ENCODE measurements at regions not wholly inside any gene's neighbourhood (a gene's known extent, or its start where the extent isn't known, plus 50 kb on each side); places are given as distances from the start of the nearest gene placed in this dataset.

- no peaks in the 10 kb centered on the region for H3K36me3 ChIP-seq (ENCODE audit: control insufficient read depth, insufficient read depth, low read length)
- H3K27ac ChIP-seq (ENCODE audit: low read length), result no peak overlapping the region
- no CpG with 5 or more reads among the region's 3 CpGs for WGBS (ENCODE audit: insufficient coverage, insufficient read length)
- H3K4me1 ChIP-seq (ENCODE audit: control insufficient read depth, insufficient read depth, low read length), result peaks cover 2% of the 10 kb centered on the region; the same call in 1 of the 2 replicates
- DNase-seq (ENCODE audit: low read depth, low spot score), result no peak
- no peaks in the 10 kb centered on the region for H3K9me3 ChIP-seq (ENCODE audit: control insufficient read depth, insufficient read depth, low read length)
- H3K4me3 ChIP-seq (ENCODE audit: low read length), result no peak overlapping the region
- no peaks in the 10 kb centered on the region for H3K27me3 ChIP-seq (ENCODE audit: control insufficient read depth, insufficient read depth, low read length)
These were observed 344.5 kb upstream of the NAV3 start for GRCh38 chr12:77485961-77486854.

GRCh38 chr12:77481687-77482086 is 349.0 kb upstream of the NAV3 start:
- H3K36me3 ChIP-seq (ENCODE audit: control insufficient read depth, insufficient read depth, low read length), result no peaks in the 10 kb centered on the region
- H3K4me1 ChIP-seq (ENCODE audit: control insufficient read depth, insufficient read depth, low read length), result peaks cover 4% of the 10 kb centered on the region; the same call in 1 of the 2 replicates

GRCh38 chr12:77477907-77478533 is 352.7 kb upstream of the NAV3 start:
- no CpG with 5 or more reads among the region's 1 CpG for WGBS (ENCODE audit: insufficient coverage, insufficient read length)
- H3K27ac ChIP-seq (ENCODE audit: low read length), result no peak overlapping the region
- no peaks in the 10 kb centered on the region for H3K27me3 ChIP-seq (ENCODE audit: control insufficient read depth, insufficient read depth, low read length)
- no peaks in the 10 kb centered on the region for H3K36me3 ChIP-seq (ENCODE audit: control insufficient read depth, insufficient read depth, low read length)
- H3K4me3 ChIP-seq (ENCODE audit: low read length), result no peak overlapping the region
- H3K4me1 ChIP-seq (ENCODE audit: control insufficient read depth, insufficient read depth, low read length), result peaks cover 2% of the 10 kb centered on the region; the same call in 1 of the 2 replicates
- no peak for DNase-seq (ENCODE audit: low read depth, low spot score)
- no peaks in the 10 kb centered on the region for H3K9me3 ChIP-seq (ENCODE audit: control insufficient read depth, insufficient read depth, low read length)

More at GRCh38 chr12:77481687-77482086, 349.0 kb upstream of the NAV3 start:
- no CpG with 5 or more reads among the region's 1 CpG for WGBS (ENCODE audit: insufficient coverage, insufficient read length)
- Histone ChIP-seq H3K9me3 (ENCODE audit: control insufficient read depth, insufficient read depth, low read length) (no peaks in the 10 kb centered on the region), H3K4me3 (ENCODE audit: low read length) (no peak overlapping the region), H3K27me3 (ENCODE audit: control insufficient read depth, insufficient read depth, low read length) (no peaks in the 10 kb centered on the region), H3K27ac (ENCODE audit: low read length) (no peak overlapping the region)
- no peak for DNase-seq (ENCODE audit: low read depth, low spot score)

- Histone ChIP-seq H3K36me3 (ENCODE audit: control insufficient read depth, insufficient read depth, low read length) (no peaks in the 10 kb centered on the region), H3K9me3 (ENCODE audit: control insufficient read depth, insufficient read depth, low read length) (no peaks in the 10 kb centered on the region), H3K27me3 (ENCODE audit: control insufficient read depth, insufficient read depth, low read length) (no peaks in the 10 kb centered on the region), H3K4me1 (ENCODE audit: control insufficient read depth, insufficient read depth, low read length) (no peaks in the 10 kb centered on the region), H3K4me3 (ENCODE audit: low read length) (no peak overlapping the region), H3K27ac (ENCODE audit: low read length) (no peak overlapping the region)
- no peak for DNase-seq (ENCODE audit: low read depth, low spot score)
- no CpG with 5 or more reads among the region's 1 CpG for WGBS (ENCODE audit: insufficient coverage, insufficient read length)
These were observed 358.9 kb upstream of the NAV3 start for GRCh38 chr12:77471801-77472200.

- Histone ChIP-seq H3K27me3 (ENCODE audit: control insufficient read depth, insufficient read depth, low read length) (no peaks in the 10 kb centered on the region), H3K27ac (ENCODE audit: low read length) (no peak overlapping the region), H3K4me1 (ENCODE audit: control insufficient read depth, insufficient read depth, low read length) (no peaks in the 10 kb centered on the region), H3K36me3 (ENCODE audit: control insufficient read depth, insufficient read depth, low read length) (no peaks in the 10 kb centered on the region), H3K4me3 (ENCODE audit: low read length) (no peak overlapping the region), H3K9me3 (ENCODE audit: control insufficient read depth, insufficient read depth, low read length) (no peaks in the 10 kb centered on the region)
- WGBS (ENCODE audit: insufficient coverage, insufficient read length), result no CpG with 5 or more reads among the region's 3 CpGs
- DNase-seq (ENCODE audit: low read depth, low spot score), result no peak
These were observed 360.9 kb upstream of the NAV3 start for GRCh38 chr12:77469578-77470333.

GRCh38 chr12:77442633-77443032 is 377.3 kb upstream of the E2F7 start:
- Histone ChIP-seq H3K36me3 (ENCODE audit: control insufficient read depth, insufficient read depth, low read length) (no peaks in the 10 kb centered on the region), H3K27me3 (ENCODE audit: control insufficient read depth, insufficient read depth, low read length) (no peaks in the 10 kb centered on the region), H3K9me3 (ENCODE audit: control insufficient read depth, insufficient read depth, low read length) (no peaks in the 10 kb centered on the region), H3K27ac (ENCODE audit: low read length) (no peak overlapping the region), H3K4me1 (ENCODE audit: control insufficient read depth, insufficient read depth, low read length) (no peaks in the 10 kb centered on the region), H3K4me3 (ENCODE audit: low read length) (no peak overlapping the region)
- DNase-seq (ENCODE audit: low read depth, low spot score), result no peak

GRCh38 chr12:77439749-77440148 is 374.4 kb upstream of the E2F7 start:
- no peaks in the 10 kb centered on the region for H3K36me3 ChIP-seq (ENCODE audit: control insufficient read depth, insufficient read depth, low read length)
- H3K27me3 ChIP-seq (ENCODE audit: control insufficient read depth, insufficient read depth, low read length), result no peaks in the 10 kb centered on the region
- no peaks in the 10 kb centered on the region for H3K4me1 ChIP-seq (ENCODE audit: control insufficient read depth, insufficient read depth, low read length)

GRCh38 chr12:77438644-77439043 is 373.3 kb upstream of the E2F7 start:
- H3K36me3 ChIP-seq (ENCODE audit: control insufficient read depth, insufficient read depth, low read length), result no peaks in the 10 kb centered on the region

More at GRCh38 chr12:77439749-77440148, 374.4 kb upstream of the E2F7 start:
- DNase-seq (ENCODE audit: low read depth, low spot score), result no peak
- Histone ChIP-seq H3K4me3 (ENCODE audit: low read length) (no peak overlapping the region), H3K27ac (ENCODE audit: low read length) (no peak overlapping the region), H3K9me3 (ENCODE audit: control insufficient read depth, insufficient read depth, low read length) (no peaks in the 10 kb centered on the region)

GRCh38 chr12:77437206-77437605 is 371.8 kb upstream of the E2F7 start:
- Histone ChIP-seq H3K4me3 (ENCODE audit: low read length) (no peak overlapping the region), H3K36me3 (ENCODE audit: control insufficient read depth, insufficient read depth, low read length) (no peaks in the 10 kb centered on the region), H3K27ac (ENCODE audit: low read length) (no peak overlapping the region), H3K9me3 (ENCODE audit: control insufficient read depth, insufficient read depth, low read length) (no peaks in the 10 kb centered on the region), H3K4me1 (ENCODE audit: control insufficient read depth, insufficient read depth, low read length) (no peaks in the 10 kb centered on the region), H3K27me3 (ENCODE audit: control insufficient read depth, insufficient read depth, low read length) (no peaks in the 10 kb centered on the region)
- DNase-seq (ENCODE audit: low read depth, low spot score), result no peak
- no CpG with 5 or more reads among the region's 5 CpGs for WGBS (ENCODE audit: insufficient coverage, insufficient read length)

More at GRCh38 chr12:77438644-77439043, 373.3 kb upstream of the E2F7 start:
- H3K4me1 ChIP-seq (ENCODE audit: control insufficient read depth, insufficient read depth, low read length), result no peaks in the 10 kb centered on the region
- no peaks in the 10 kb centered on the region for H3K9me3 ChIP-seq (ENCODE audit: control insufficient read depth, insufficient read depth, low read length)
- no peak overlapping the region for H3K4me3 ChIP-seq (ENCODE audit: low read length)
- DNase-seq (ENCODE audit: low read depth, low spot score), result no peak
- no peaks in the 10 kb centered on the region for H3K27me3 ChIP-seq (ENCODE audit: control insufficient read depth, insufficient read depth, low read length)
- no peak overlapping the region for H3K27ac ChIP-seq (ENCODE audit: low read length)

GRCh38 chr12:77435446-77436091 is 370.2 kb upstream of the E2F7 start:
- WGBS (ENCODE audit: insufficient coverage, insufficient read length), result no CpG with 5 or more reads among the region's 5 CpGs
- no peaks in the 10 kb centered on the region for H3K36me3 ChIP-seq (ENCODE audit: control insufficient read depth, insufficient read depth, low read length)
- H3K4me1 ChIP-seq (ENCODE audit: control insufficient read depth, insufficient read depth, low read length), result no peaks in the 10 kb centered on the region
- no peaks in the 10 kb centered on the region for H3K27me3 ChIP-seq (ENCODE audit: control insufficient read depth, insufficient read depth, low read length)
- no peak overlapping the region for H3K4me3 ChIP-seq (ENCODE audit: low read length)
- no peaks in the 10 kb centered on the region for H3K9me3 ChIP-seq (ENCODE audit: control insufficient read depth, insufficient read depth, low read length)
- DNase-seq (ENCODE audit: low read depth, low spot score), result no peak
- no peak overlapping the region for H3K27ac ChIP-seq (ENCODE audit: low read length)
